PFSK-1 (cell line): ENCODE measurements at regions not wholly inside any gene's neighbourhood (a gene's known extent, or its start where the extent isn't known, plus 50 kb on each side); places are given as distances from the start of the nearest gene placed in this dataset.

Source experiments
- FOXP2 ChIP-seq: optimal IDR thresholded peaks from 2 replicates; pipeline ENCODE3; 2011; ENCODE audit warnings: borderline replicate concordance, control low read depth, inconsistent platforms; ENCODE audit not compliant: insufficient read depth; ENCODE audit errors: extremely low read length, extremely low read depth
- POLR2AphosphoS5 ChIP-seq: IDR thresholded peaks from 2 replicates; pipeline ENCODE4 v1.6.1; 2012; ENCODE audit warnings: low read depth, mild to moderate bottlenecking, control low read depth, low read length, moderate library complexity
- REST ChIP-seq, 2 experiments: IDR thresholded peaks; 2 replicates each; pipeline versions ENCODE4 v1.6.1 to v1.8.0; 2011 to 2012; ENCODE audit warnings: low read depth in 2 of 2, low read length in 2 of 2, control low read depth in 1 of 2, inconsistent platforms in 1 of 2, mild to moderate bottlenecking in 1 of 2, moderate library complexity in 1 of 2; ENCODE audit not compliant: insufficient read depth in 1 of 2
- SIN3A ChIP-seq: IDR thresholded peaks from 2 replicates; pipeline ENCODE4 v1.6.1; 2012; ENCODE audit warnings: mild to moderate bottlenecking, low read length, moderate library complexity, borderline replicate concordance; ENCODE audit not compliant: insufficient read depth
- TAF1 ChIP-seq: IDR thresholded peaks from 2 replicates; pipeline ENCODE4 v1.6.1; 2012; ENCODE audit warnings: low read length, control low read depth, borderline replicate concordance; ENCODE audit not compliant: insufficient read depth

- TF ChIP-seq POLR2AphosphoS5 (no peak), REST (IDR thresholded peaks at IDR 0.05; ENCODE audit: insufficient read depth in 1 of 2, low read depth in 2 of 2, low read length in 2 of 2) (no peak), TAF1 (no peak), SIN3A (no peak), FOXP2 (no peak)
Observed at GRCh38 chr9:75482566-75482965, 394.3 kb downstream of the OSTF1 start.
